ENCODE measurements at regions not wholly inside any gene's neighbourhood (a gene's known extent, or its start where the extent isn't known, plus 50 kb on each side); places are given as distances from the start of the nearest gene placed in this dataset.

- TF ChIP-seq, protein P1, sequence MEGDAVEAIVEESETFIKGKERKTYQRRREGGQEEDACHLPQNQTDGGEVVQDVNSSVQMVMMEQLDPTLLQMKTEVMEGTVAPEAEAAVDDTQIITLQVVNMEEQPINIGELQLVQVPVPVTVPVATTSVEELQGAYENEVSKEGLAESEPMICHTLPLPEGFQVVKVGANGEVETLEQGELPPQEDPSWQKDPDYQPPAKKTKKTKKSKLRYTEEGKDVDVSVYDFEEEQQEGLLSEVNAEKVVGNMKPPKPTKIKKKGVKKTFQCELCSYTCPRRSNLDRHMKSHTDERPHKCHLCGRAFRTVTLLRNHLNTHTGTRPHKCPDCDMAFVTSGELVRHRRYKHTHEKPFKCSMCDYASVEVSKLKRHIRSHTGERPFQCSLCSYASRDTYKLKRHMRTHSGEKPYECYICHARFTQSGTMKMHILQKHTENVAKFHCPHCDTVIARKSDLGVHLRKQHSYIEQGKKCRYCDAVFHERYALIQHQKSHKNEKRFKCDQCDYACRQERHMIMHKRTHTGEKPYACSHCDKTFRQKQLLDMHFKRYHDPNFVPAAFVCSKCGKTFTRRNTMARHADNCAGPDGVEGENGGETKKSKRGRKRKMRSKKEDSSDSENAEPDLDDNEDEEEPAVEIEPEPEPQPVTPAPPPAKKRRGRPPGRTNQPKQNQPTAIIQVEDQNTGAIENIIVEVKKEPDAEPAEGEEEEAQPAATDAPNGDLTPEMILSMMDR (IDR thresholded peaks at IDR 0.05; ENCODE audit: low read depth, low read length), result no peak
- no peak for DNase-seq (ENCODE audit: low read depth in 2 of 2)
- no peak overlapping the region for H3K4me3 ChIP-seq (replicated peaks in 1 of 2; ENCODE audit: low read depth in 2 of 2, low read length in 2 of 2)
Measured at GRCh38 chr3:56870436-56870835, 68.7 kb upstream of the ARHGEF3 start.

- no peak for DNase-seq (ENCODE audit: low read depth in 2 of 2)
- TF ChIP-seq, protein P1 (IDR thresholded peaks at IDR 0.05; ENCODE audit: low read depth, low read length), result no peak
- H3K4me3 ChIP-seq (replicated peaks in 1 of 2; ENCODE audit: low read depth in 2 of 2, low read length in 2 of 2), result no peak overlapping the region
Measured at GRCh38 chr3:56869157-56869889, 67.6 kb upstream of the ARHGEF3 start.

- TF ChIP-seq, protein P1 (IDR thresholded peaks at IDR 0.05; ENCODE audit: low read depth, low read length), result no peak
- H3K4me3 ChIP-seq (replicated peaks in 1 of 2; ENCODE audit: low read depth in 2 of 2, low read length in 2 of 2), result no peak overlapping the region
- no peak for DNase-seq (ENCODE audit: low read depth in 2 of 2)
Measured at GRCh38 chr3:56868706-56869105, 67.0 kb upstream of the ARHGEF3 start.

DNA sequence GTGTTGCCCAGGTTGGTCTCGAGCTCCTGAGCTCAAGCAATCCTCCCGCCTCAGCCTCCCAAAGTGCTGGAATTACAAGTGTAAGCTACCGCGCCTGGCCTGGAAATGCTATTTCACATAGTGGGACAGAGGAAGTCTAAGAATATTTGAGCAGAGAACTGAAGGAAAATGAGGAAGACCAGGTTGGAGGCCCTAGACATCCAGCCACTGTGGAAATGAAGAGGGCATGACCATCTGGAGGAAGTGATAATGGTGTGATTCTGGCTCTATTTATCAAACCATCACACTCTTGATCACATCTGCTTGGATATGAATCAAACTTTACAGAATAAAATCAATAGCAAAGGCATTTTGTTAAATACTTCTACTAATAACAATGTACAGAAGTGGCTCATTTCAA is 65.9 kb upstream of the ARHGEF3 start:
- TF ChIP-seq, protein P1 (IDR thresholded peaks at IDR 0.05; ENCODE audit: low read depth, low read length), result no peak
- no peak overlapping the region for H3K4me3 ChIP-seq (replicated peaks in 1 of 2; ENCODE audit: low read depth in 2 of 2, low read length in 2 of 2)
- no peak for DNase-seq (ENCODE audit: low read depth in 2 of 2)

DNA sequence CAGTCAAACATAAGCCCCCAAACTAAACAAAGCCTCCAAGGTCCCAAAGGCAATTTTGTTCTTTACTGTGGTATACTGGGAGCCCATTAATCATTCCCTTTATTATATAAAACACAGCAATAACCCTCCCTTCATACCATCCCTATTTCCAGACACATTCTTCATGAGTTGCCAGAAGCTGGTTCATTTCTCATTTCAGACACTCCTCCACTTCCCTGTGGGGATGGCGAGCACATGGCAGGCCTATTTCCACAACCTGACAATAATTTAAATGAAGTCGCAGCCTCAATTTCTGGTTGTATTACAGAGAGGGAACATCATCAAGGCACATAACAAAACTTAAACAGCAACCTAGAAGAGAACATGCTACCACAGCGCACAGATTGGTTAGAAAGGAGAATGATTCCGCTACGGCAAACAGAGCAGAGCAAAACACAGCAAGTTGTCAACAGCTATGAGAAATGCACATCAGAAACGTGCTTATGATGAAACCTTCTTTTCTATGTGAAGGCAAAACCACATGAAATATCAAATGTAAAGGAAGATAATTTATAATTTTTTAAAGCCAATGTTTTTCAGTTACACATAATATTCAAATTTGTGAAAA is 63.3 kb upstream of the ARHGEF3 start:
- no peak overlapping the region for H3K4me3 ChIP-seq (replicated peaks in 1 of 2; ENCODE audit: low read depth in 2 of 2, low read length in 2 of 2)
- TF ChIP-seq, protein P1 (IDR thresholded peaks at IDR 0.05; ENCODE audit: low read depth, low read length), result no peak
- DNase-seq (ENCODE audit: low read depth in 2 of 2), result no peak

- TF ChIP-seq, protein P1 (IDR thresholded peaks at IDR 0.05; ENCODE audit: low read depth, low read length), result no peak
- DNase-seq (ENCODE audit: low read depth in 2 of 2), result no peak
- H3K4me3 ChIP-seq (replicated peaks in 1 of 2; ENCODE audit: low read depth in 2 of 2, low read length in 2 of 2), result no peak overlapping the region
Measured at GRCh38 chr3:56864090-56864489, 62.3 kb upstream of the ARHGEF3 start.

All from cardiac fibroblast (primary cell).